ENCODE measurements at regions not wholly inside any gene's neighbourhood (a gene's known extent, or its start where the extent isn't known, plus 50 kb on each side); places are given as distances from the start of the nearest gene placed in this dataset.

- TF ChIP-seq TAF15 (IDR thresholded peaks at IDR 0.05; ENCODE audit: low read depth, low read length, poor library complexity, severe bottlenecking) (no peak), ZBTB33 (CRISPR knock-in tag; IDR thresholded peaks at IDR 0.05) (no peak), ZNF224 (CRISPR knock-in tag; IDR thresholded peaks at IDR 0.05) (no peak), CREM (IDR thresholded peaks at IDR 0.05) (no peak), CREM (CRISPR knock-in tag; IDR thresholded peaks at IDR 0.05) (no peak), ZNF772 (CRISPR knock-in tag; IDR thresholded peaks at IDR 0.05) (no peak), ZFX (CRISPR knock-in tag; IDR thresholded peaks at IDR 0.05; ENCODE audit: low read depth) (no peak), CREB3 (CRISPR knock-in tag; IDR thresholded peaks at IDR 0.05) (no peak), CTCF (CRISPR knock-in tag; IDR thresholded peaks at IDR 0.05) (no peak), STAT5B (CRISPR knock-in tag; IDR thresholded peaks at IDR 0.05) (no peak), FOXA3 (CRISPR knock-in tag; IDR thresholded peaks at IDR 0.05) (no peak), HCFC1 (IDR thresholded peaks at IDR 0.05; ENCODE audit: low read depth, low read length) (no peak), BRD4 (CRISPR knock-in tag; IDR thresholded peaks at IDR 0.05) (no peak), SMC3 (IDR thresholded peaks at IDR 0.05; ENCODE audit: low read length) (no peak), ZBTB20 (CRISPR knock-in tag; IDR thresholded peaks at IDR 0.05; ENCODE audit: borderline replicate concordance, low read depth) (no peak)
Observed at GRCh38 chr5:8824371-8824770, 721.5 kb downstream of the SEMA5A start.
